ENCODE measurements at regions not wholly inside any gene's neighbourhood (a gene's known extent, or its start where the extent isn't known, plus 50 kb on each side); places are given as distances from the start of the nearest gene placed in this dataset.

- no peak for DNase-seq (ENCODE audit: low read depth, low spot score)
- H3K36me3 ChIP-seq (ENCODE audit: insufficient read depth, low read length) = no peaks in the 10 kb centered on the region
- H3K27ac ChIP-seq = no peak overlapping the region
- no peak for TF ChIP-seq EZH2 (IDR thresholded peaks at IDR 0.05)
- TF ChIP-seq POLR2AphosphoS5 (IDR thresholded peaks at IDR 0.05; ENCODE audit: borderline replicate concordance, low read depth, low read length) = no peak
- TF ChIP-seq FOXP2 (optimal IDR thresholded peaks at IDR 0.05; ENCODE audit: control extremely low read depth, extremely low read length, insufficient read depth) = no peak
- H3K9me3 ChIP-seq (ENCODE audit: low read depth, low read length) = no peaks in the 10 kb centered on the region
- H3K9ac ChIP-seq (ENCODE audit: insufficient read length) = no peak overlapping the region
- no peak overlapping the region for H3K4me3 ChIP-seq
Observed at GRCh38 chr15:70189826-70190695, 92.3 kb upstream of the TLE3 start.

- Histone ChIP-seq H3K9ac (ENCODE audit: insufficient read length) (no peak overlapping the region), H3K36me3 (ENCODE audit: insufficient read depth, low read length) (no peaks in the 10 kb centered on the region), H3K9me3 (ENCODE audit: low read depth, low read length) (no peaks in the 10 kb centered on the region), H3K4me3 (no peak overlapping the region), H3K27ac (no peak overlapping the region)
- no peak for DNase-seq (ENCODE audit: low read depth, low spot score)
- no peak for TF ChIP-seq POLR2AphosphoS5 (IDR thresholded peaks at IDR 0.05; ENCODE audit: borderline replicate concordance, low read depth, low read length)
- TF ChIP-seq FOXP2 (optimal IDR thresholded peaks at IDR 0.05; ENCODE audit: control extremely low read depth, extremely low read length, insufficient read depth) = no peak
- no peak for TF ChIP-seq EZH2 (IDR thresholded peaks at IDR 0.05)
Observed at GRCh38 chr15:70188286-70188685, 90.6 kb upstream of the TLE3 start.

GRCh38 chr15:70187331-70187730, 89.6 kb upstream of the TLE3 start:
- Histone ChIP-seq H3K9ac (ENCODE audit: insufficient read length) (no peak overlapping the region), H3K9me3 (ENCODE audit: low read depth, low read length) (no peaks in the 10 kb centered on the region), H3K27ac (no peak overlapping the region), H3K36me3 (ENCODE audit: insufficient read depth, low read length) (no peaks in the 10 kb centered on the region), H3K4me3 (no peak overlapping the region)
- DNase-seq (ENCODE audit: low read depth, low spot score) = no peak
- TF ChIP-seq EZH2 (IDR thresholded peaks at IDR 0.05) (no peak), FOXP2 (optimal IDR thresholded peaks at IDR 0.05; ENCODE audit: control extremely low read depth, extremely low read length, insufficient read depth) (no peak), POLR2AphosphoS5 (IDR thresholded peaks at IDR 0.05; ENCODE audit: borderline replicate concordance, low read depth, low read length) (no peak)

DNA sequence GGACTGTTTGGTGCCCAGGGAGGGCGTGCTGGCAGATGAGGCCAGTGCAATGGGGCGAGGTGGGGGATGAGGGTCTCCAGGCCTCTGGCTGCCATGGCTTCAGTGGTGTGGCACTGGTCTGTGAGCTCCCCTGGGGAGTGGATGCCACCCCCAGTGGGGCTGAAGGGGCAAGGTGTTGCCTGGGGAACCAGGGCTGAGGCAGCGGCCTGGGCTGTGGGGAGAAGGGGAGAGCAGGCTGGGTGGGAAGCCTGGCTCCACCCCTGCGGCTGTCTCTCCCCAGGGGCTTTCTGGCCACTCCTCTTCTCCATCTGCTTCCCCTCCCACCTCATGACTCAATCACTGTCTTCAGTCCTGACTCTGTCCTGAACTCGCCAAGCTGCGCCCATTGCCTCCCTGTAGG, 88.4 kb upstream of the TLE3 start:
- no peak for DNase-seq (ENCODE audit: low read depth, low spot score)
- no peaks in the 10 kb centered on the region for H3K9me3 ChIP-seq (ENCODE audit: low read depth, low read length)
- H3K27ac ChIP-seq = no peak overlapping the region
- TF ChIP-seq POLR2AphosphoS5 (IDR thresholded peaks at IDR 0.05; ENCODE audit: borderline replicate concordance, low read depth, low read length) (no peak), EZH2 (IDR thresholded peaks at IDR 0.05) (no peak), FOXP2 (optimal IDR thresholded peaks at IDR 0.05; ENCODE audit: control extremely low read depth, extremely low read length, insufficient read depth) (no peak)
- H3K4me3 ChIP-seq = no peak overlapping the region
- no peak overlapping the region for H3K9ac ChIP-seq (ENCODE audit: insufficient read length)
- H3K36me3 ChIP-seq (ENCODE audit: insufficient read depth, low read length) = no peaks in the 10 kb centered on the region

- Histone ChIP-seq H3K9ac (ENCODE audit: insufficient read length) (no peak overlapping the region), H3K9me3 (ENCODE audit: low read depth, low read length) (no peaks in the 10 kb centered on the region), H3K36me3 (ENCODE audit: insufficient read depth, low read length) (no peaks in the 10 kb centered on the region), H3K4me3 (no peak overlapping the region), H3K27ac (no peak overlapping the region)
- no peak for TF ChIP-seq EZH2 (IDR thresholded peaks at IDR 0.05)
- TF ChIP-seq POLR2AphosphoS5 (IDR thresholded peaks at IDR 0.05; ENCODE audit: borderline replicate concordance, low read depth, low read length) = no peak
- no peak for TF ChIP-seq FOXP2 (optimal IDR thresholded peaks at IDR 0.05; ENCODE audit: control extremely low read depth, extremely low read length, insufficient read depth)
- DNase-seq (ENCODE audit: low read depth, low spot score) = no peak
Observed at GRCh38 chr15:70185251-70185711, 87.6 kb upstream of the TLE3 start.

DNA sequence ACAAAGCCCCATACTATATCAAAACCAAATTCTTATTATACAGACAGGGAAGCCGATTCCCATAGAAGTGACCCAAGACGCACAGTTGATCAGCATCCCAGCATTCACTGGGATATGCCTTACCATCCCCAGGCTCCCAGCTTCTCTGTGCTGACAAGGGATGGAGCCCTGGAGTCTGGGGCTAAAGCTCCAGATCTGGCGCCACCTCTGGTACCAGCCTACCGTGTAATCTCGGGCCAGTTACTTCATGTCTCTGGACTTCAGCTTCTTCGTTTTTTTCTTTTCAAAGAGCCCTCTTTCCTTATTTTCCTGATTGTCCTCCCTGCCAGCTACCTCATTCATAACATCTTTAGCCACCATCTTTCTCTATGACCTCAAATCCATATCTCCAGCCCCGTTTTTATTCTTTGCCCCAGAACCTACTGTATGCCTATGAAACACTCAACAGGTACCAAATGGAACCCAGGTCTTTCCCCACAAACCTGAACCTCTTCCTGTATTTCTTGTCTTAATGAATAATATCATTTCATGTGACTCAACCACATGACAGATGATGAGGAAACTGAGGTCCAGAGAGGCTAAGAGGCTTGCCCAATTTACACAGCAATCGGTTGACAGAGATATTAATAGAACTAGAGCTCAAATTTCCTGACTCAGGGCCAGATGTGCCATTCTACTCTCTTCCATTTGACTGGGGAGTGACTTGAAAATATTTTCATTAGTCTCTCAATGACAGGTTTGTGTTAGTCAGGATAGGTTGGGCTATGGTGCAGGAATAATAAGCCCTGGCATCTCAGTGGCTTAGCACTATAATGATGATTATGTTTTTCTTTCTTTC, 85.4 kb upstream of the TLE3 start:
- H3K36me3 ChIP-seq (ENCODE audit: insufficient read depth, low read length) = no peaks in the 10 kb centered on the region
- H3K4me3 ChIP-seq = no peak overlapping the region
- no peak overlapping the region for H3K27ac ChIP-seq
- no peaks in the 10 kb centered on the region for H3K9me3 ChIP-seq (ENCODE audit: low read depth, low read length)
- no peak overlapping the region for H3K9ac ChIP-seq (ENCODE audit: insufficient read length)
- TF ChIP-seq EZH2 (IDR thresholded peaks at IDR 0.05) = no peak
- no peak for TF ChIP-seq FOXP2 (optimal IDR thresholded peaks at IDR 0.05; ENCODE audit: control extremely low read depth, extremely low read length, insufficient read depth)
- no peak for TF ChIP-seq POLR2AphosphoS5 (IDR thresholded peaks at IDR 0.05; ENCODE audit: borderline replicate concordance, low read depth, low read length)
- DNase-seq (ENCODE audit: low read depth, low spot score) = no peak

GRCh38 chr15:70181626-70182255, 84.0 kb upstream of the TLE3 start:
- no peak overlapping the region for H3K4me3 ChIP-seq
- H3K27ac ChIP-seq = no peak overlapping the region
- no peak for TF ChIP-seq POLR2AphosphoS5 (IDR thresholded peaks at IDR 0.05; ENCODE audit: borderline replicate concordance, low read depth, low read length)
- TF ChIP-seq EZH2 (IDR thresholded peaks at IDR 0.05) = no peak
- no peak for TF ChIP-seq FOXP2 (optimal IDR thresholded peaks at IDR 0.05; ENCODE audit: control extremely low read depth, extremely low read length, insufficient read depth)
- no peaks in the 10 kb centered on the region for H3K9me3 ChIP-seq (ENCODE audit: low read depth, low read length)
- H3K36me3 ChIP-seq (ENCODE audit: insufficient read depth, low read length) = no peaks in the 10 kb centered on the region
- H3K9ac ChIP-seq (ENCODE audit: insufficient read length) = no peak overlapping the region
- no peak for DNase-seq (ENCODE audit: low read depth, low spot score)

Data from SK-N-MC (cell line).